ENCODE measurements at regions not wholly inside any gene's neighbourhood (a gene's known extent, or its start where the extent isn't known, plus 50 kb on each side); places are given as distances from the start of the nearest gene placed in this dataset.
"Not testable (repeated sequence)": the region's sequence is repeated elsewhere in the genome, so short reads cannot be mapped to it uniquely, and the experiment has no call there.

- DNase-seq = no peak
Measured at GRCh38 chr1:165147799-165148198, 208.7 kb downstream of the LMX1A start.

GRCh38 chr1:165144757-165145397, 211.6 kb downstream of the LMX1A start:
- DNase-seq = peak; percentile 11

DNA sequence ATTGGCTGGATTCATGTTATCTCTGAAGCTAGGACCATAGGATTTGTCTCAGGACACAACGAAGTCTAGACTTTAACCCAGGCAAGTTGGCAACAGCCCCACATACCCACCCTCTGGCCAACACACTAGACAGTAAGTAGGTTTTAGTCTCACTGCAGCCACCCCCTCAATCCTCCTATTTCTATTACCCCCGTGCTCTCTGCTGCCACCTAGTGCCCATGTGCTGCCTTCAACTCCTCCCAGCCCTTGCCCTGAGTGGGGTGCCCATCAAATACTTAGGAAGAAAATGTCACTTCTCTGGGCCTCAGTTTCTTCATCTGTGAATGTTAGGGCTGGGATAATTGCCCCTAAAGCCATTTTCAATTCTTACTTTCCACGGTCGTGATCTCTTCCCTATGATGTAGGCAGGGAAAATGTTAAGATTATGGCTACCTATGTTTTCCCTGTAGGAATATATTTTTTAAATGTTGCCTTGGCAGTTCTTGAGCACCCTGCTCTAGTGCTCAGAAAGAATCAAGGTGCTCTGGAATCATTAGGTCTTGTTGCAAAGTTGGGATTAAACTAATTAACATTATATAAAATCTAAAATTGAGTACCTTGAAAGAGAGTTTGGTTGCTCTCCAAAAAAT, 213.0 kb downstream of the LMX1A start:
- no peak for DNase-seq

DNA sequence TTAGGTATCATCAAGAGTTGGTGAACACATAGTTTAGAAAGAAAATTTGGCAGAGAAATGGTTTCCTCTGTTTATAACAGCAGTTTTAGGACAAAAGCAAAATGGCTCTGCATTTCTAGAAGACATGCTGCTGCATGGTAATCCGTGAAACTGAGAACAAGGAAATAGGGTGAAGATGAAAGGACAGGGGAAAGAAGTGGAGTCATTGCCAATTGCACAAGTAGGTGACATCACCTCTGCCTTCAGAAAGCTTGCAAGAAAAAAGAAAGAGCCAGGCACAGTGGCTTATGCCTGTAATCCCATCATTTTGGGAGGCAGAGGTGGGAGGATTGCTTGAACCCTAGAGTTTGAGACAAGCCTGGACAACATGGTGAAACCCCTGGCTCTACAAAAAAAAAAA, 217.6 kb downstream of the LMX1A start:
- no peak for DNase-seq

- no peak for DNase-seq
Measured at GRCh38 chr1:165137551-165138316, 218.8 kb downstream of the LMX1A start.

DNA sequence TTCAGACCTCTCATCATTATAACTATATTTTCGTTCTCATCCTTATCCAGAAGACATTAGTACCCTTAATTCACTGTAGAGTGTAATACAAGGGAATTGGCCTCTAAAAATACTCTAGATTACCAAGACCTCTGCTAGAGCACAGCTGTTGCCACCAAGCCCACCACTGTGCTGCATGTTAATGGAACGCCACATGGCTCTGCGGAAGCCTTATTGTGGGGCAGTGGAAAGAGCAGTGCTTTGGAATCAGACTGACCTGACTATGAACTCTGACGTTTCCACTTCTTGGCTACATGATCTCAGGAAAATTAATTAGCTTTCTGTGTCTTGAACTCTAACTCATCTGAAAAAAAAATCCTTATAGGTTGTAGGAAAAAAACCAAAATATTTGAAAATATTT, 222.1 kb downstream of the LMX1A start:
- no peak for DNase-seq

- peak; percentile 37 for DNase-seq
Measured at GRCh38 chr1:165129568-165130164, 226.8 kb downstream of the LMX1A start.

GRCh38 chr1:165124772-165125171, 231.7 kb downstream of the LMX1A start:
- no peak for DNase-seq

DNA sequence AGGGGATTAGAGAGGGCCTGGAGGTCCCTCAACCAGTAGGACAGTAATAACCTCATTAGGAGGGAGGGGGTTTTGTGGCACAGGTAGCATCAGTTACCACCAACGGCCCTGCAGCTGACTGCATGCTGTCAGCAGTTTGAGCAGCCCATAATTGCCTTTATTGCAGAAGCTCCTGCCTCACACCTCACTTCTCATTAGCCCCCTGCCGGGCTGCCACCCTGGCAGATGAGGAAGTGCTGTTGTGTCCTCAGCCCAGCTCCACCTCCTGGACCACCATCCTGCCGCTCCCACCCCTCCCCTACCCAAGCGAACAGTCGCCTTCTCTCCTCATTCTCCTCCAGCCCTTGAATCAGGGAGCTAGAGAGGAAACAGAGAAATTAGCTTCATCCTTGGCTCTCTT, 237.4 kb downstream of the LMX1A start:
- DNase-seq = no peak

DNA sequence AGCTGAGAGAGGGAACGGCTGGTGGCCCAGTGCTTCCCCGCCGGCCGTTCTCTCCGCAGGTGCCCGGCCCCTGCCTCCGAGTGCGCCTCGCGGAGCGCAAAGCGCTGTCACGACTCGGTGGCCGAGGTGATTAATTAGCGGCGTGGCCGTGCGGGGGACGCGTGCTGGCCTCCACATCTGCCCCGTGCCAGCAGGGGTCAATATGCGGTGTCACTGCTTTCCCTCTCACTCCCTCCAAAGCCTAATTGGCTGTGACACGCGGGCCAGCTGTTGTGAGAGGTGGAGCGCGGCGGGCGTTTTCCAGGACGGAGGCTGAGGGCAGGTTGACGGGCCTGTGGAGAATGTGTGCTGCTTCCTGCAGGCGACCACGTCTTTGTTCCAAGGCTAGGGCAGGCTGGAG, 239.0 kb downstream of the LMX1A start:
- DNase-seq = no peak

- DNase-seq = no peak
Measured at GRCh38 chr1:165116732-165117131, 239.8 kb downstream of the LMX1A start.

GRCh38 chr1:165116171-165116570, 240.3 kb downstream of the LMX1A start:
- DNase-seq = no peak

- no peak for DNase-seq
Measured at GRCh38 chr1:165114889-165115285, 241.6 kb downstream of the LMX1A start.

GRCh38 chr1:165114022-165114888, 242.3 kb downstream of the LMX1A start:
- DNase-seq = no peak

DNA sequence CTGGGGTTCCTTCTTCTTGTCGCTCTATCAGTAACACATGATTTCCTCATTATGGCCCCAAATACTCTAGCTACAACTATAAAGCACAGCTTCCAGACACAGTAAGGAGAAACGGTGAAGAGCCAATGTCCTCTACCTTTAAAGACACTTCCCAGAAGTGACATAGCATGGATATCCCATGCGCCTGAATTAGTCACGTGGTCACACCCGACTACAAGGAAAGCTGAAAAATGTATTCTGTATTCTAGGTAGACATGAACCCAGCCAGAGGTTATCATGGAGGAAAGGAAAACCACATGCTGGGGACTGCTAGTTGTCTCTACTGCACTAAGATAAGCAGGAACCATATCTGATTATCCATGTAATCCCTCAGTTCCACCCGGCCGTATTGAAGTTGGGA, 244.3 kb downstream of the LMX1A start:
- DNase-seq = no peak

DNA sequence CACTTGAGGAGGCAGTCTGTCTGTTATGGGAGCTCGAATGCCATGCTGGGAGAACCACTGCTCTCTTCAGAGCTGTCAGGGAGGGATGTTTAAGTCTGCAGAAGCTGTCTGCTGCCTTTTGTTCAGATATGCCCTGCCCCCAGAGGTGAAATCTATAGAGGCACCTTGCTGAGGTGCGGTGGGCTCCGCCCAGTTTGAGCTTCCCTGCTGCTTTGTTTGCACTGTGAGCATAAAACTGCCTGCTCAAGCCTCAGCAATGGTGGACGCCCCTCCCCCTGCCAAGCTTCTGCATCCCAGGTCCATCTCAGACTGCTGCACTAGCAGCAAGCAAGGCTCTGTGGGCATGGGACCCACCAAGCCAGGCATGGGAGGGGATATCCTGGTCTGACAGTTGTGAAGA, 247.5 kb downstream of the LMX1A start:
- DNase-seq = no peak

GRCh38 chr1:165092542-165093162, 263.9 kb downstream of the LMX1A start:
- not testable (repeated sequence) for DNase-seq

DNA sequence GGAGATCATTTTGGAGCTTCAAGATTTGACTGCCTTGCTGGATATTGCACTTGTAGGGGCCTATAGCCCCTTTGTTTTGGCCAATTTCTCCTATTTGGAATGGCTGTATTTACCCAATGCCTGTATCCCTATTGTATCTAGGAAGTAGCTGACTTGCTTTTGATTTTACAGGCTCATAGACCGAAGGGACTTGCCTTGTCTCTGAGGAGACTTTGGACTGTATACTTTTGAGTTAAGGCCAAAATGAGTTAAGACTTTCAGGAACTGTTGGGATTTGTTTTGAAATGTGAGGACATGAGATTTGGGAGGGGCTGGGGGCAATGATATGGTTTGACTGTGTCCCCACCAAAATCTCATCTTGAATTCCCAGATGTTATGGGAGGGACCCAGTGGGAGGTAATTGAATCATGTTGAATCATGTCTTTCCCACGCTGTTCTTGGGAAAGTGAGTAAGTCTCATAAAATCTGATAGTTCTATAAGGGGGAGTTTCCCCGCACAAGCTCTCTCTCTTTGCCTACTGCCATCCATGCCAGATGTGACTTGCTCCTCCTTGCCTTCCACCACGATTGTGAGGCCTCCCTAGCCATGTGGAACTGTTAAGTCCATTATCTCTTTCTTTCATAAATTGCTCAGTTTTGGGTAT, 276.1 kb downstream of the LMX1A start:
- no peak for DNase-seq

DNA sequence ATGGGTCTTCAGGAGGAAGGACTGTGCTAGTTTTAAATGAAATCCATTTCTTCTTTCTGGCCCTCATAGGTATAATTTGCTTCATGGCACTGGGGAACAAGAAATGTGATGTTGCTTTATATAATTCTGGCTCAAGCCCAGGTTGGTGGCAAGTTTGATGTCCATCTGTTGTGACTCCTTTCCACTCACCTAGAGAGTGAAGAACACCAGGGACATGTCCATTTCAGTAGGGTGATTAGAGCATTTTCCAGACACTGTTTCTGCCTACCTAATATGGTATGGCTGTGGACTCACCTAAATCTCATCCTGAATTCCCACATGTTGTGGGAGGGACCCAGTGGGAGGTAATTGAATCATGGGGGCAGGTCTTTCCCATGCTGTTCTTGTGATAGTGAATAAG, 278.1 kb downstream of the LMX1A start:
- no peak for DNase-seq

- DNase-seq = no peak
Measured at GRCh38 chr1:165075725-165076370, 280.7 kb downstream of the LMX1A start.

All from GDM1 (cell line).